OCI-LY1 (cell line): ENCODE measurements at regions not wholly inside any gene's neighbourhood (a gene's known extent, or its start where the extent isn't known, plus 50 kb on each side); places are given as distances from the start of the nearest gene placed in this dataset.

ENCODE experiments used
- H2AFZ ChIP-seq: fragments of 200-600 bp; sonication (generic), shearing (Covaris generic); 2 replicates; pipeline ENCODE4 v1.6.0; 2014; ENCODE audit warnings: antibody characterized with exemption, mild to moderate bottlenecking, low read length
- H3F3A ChIP-seq: fragments of 200-600 bp; sonication (generic), shearing (Covaris generic); 2 replicates; pipeline ENCODE4 v1.6.0; 2014; ENCODE audit warnings: mild to moderate bottlenecking, antibody characterized with exemption, low read length, moderate library complexity; ENCODE audit not compliant: insufficient read depth
- H3K27ac ChIP-seq: fragments of 200-600 bp; sonication (generic); 2 replicates; pipeline ENCODE4 v1.5.1; 2014; ENCODE audit warnings: low read length, mixed run types, mild to moderate bottlenecking, low read depth; ENCODE audit not compliant: poor library complexity, severe bottlenecking
- H3K27me3 ChIP-seq: fragments of 200-600 bp; sonication (generic); 2 replicates; pipeline ENCODE4 v1.6.0; 2014; ENCODE audit warnings: antibody characterized with exemption, mild to moderate bottlenecking, low read length, moderate library complexity; ENCODE audit not compliant: insufficient read depth
- H3K36me3 ChIP-seq: fragments of 200-600 bp; sonication (generic); 2 replicates; pipeline ENCODE4 v1.6.1; 2014; ENCODE audit warnings: mild to moderate bottlenecking, antibody characterized with exemption, low read length, moderate library complexity, mixed read lengths; ENCODE audit not compliant: insufficient read depth
- H3K4me1 ChIP-seq: fragments of 200-600 bp; sonication (generic); 2 replicates; pipeline ENCODE4 v1.5.1; 2014; ENCODE audit warnings: mild to moderate bottlenecking, low read length, moderate library complexity; ENCODE audit not compliant: insufficient read depth, severe bottlenecking
- H3K4me2 ChIP-seq: fragments of 200-600 bp; sonication (generic), shearing (Covaris generic); 2 replicates; pipeline ENCODE4 v1.6.1; 2014; ENCODE audit warnings: low read length
- H3K4me3 ChIP-seq: fragments of 200-600 bp; sonication (generic); 2 replicates; pipeline ENCODE4 v1.5.1; 2014; ENCODE audit warnings: low read length, low read depth, mild to moderate bottlenecking, mixed read lengths; ENCODE audit not compliant: poor library complexity, severe bottlenecking
- H3K79me2 ChIP-seq: fragments of 200-600 bp; shearing (Covaris generic); 2 replicates; pipeline ENCODE4 v1.6.1; 2016; ENCODE audit warnings: mixed run types, low read length, mixed read lengths; ENCODE audit not compliant: insufficient read depth
- H3K9ac ChIP-seq: fragments of 200-600 bp; sonication (generic), shearing (Covaris generic); 2 replicates; pipeline ENCODE4 v1.6.1; 2014; ENCODE audit warnings: mild to moderate bottlenecking, low read length, mixed read lengths
- H3K9me2 ChIP-seq: fragments of 200-600 bp; sonication (generic), shearing (Covaris generic); 2 replicates; pipeline ENCODE4 v1.6.1; 2014; ENCODE audit warnings: low read depth, mild to moderate bottlenecking, low read length, mixed read lengths
- H3K9me3 ChIP-seq: fragments of 200-600 bp; shearing (Covaris generic); 2 replicates; pipeline ENCODE4 v1.6.1; 2014; ENCODE audit warnings: low read length, mixed read lengths
- H4K20me1 ChIP-seq: fragments of 200-600 bp; sonication (generic), shearing (Covaris generic); 2 replicates; pipeline ENCODE4 v1.6.0; 2016; ENCODE audit warnings: mild to moderate bottlenecking, low read length; ENCODE audit not compliant: insufficient read depth
- EZH2 ChIP-seq: fragments of 200-600 bp; sonication (generic), shearing (Covaris generic); IDR thresholded peaks from 2 replicates; pipeline ENCODE4 v1.8.0; 2017; ENCODE audit warnings: borderline replicate concordance, mixed run types, mild to moderate bottlenecking, antibody characterized with exemption, low read length, moderate library complexity, mixed read lengths
- TF ChIP-seq, protein P1 (sequence below): fragments of 200-600 bp; sonication (generic), shearing (Covaris generic); IDR thresholded peaks from 2 replicates; pipeline ENCODE4 v1.5.1; 2017; ENCODE audit warnings: mild to moderate bottlenecking, antibody characterized with exemption, low read length, moderate library complexity, mixed read lengths

DNA sequence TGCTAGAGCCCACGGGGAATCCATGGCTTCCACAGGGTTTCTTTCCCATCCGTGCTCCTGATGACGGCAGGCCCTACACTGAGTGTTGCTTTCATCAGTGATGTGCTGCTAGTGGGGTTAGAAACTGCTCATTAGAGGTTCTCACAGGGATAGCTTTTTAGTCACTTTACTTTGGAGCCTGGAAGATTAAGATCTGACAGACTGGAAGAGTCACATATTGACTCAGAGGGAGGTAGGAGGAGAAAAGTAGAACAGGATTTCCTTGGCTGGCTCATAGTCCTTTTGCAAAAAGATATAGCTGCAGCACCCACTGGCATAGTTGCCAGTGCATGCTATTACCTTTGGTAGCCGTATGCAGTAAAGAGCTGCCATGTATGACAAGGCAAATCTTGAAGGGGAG, 890.3 kb downstream of the C6orf118 start:
- Histone ChIP-seq H3K4me3 (no peak overlapping the region), H3K36me3 (no peaks in the 10 kb centered on the region), H3K27ac (no peak overlapping the region), H3K4me2 (no peak overlapping the region), H3K9me2 (no peaks in the 10 kb centered on the region), H3K27me3 (no peaks in the 10 kb centered on the region), H2AFZ (no peak overlapping the region), H4K20me1 (no peaks in the 10 kb centered on the region), H3K79me2 (no peaks in the 10 kb centered on the region), H3K4me1 (no peaks in the 10 kb centered on the region), H3K9ac (no peak overlapping the region), H3F3A (no peaks in the 10 kb centered on the region), H3K9me3 (0 out of 2 replicates have a peak, but pooled peaks cover 2% of the 10 kb centered on the region)
- no peak for TF ChIP-seq EZH2
- TF ChIP-seq, protein P1, sequence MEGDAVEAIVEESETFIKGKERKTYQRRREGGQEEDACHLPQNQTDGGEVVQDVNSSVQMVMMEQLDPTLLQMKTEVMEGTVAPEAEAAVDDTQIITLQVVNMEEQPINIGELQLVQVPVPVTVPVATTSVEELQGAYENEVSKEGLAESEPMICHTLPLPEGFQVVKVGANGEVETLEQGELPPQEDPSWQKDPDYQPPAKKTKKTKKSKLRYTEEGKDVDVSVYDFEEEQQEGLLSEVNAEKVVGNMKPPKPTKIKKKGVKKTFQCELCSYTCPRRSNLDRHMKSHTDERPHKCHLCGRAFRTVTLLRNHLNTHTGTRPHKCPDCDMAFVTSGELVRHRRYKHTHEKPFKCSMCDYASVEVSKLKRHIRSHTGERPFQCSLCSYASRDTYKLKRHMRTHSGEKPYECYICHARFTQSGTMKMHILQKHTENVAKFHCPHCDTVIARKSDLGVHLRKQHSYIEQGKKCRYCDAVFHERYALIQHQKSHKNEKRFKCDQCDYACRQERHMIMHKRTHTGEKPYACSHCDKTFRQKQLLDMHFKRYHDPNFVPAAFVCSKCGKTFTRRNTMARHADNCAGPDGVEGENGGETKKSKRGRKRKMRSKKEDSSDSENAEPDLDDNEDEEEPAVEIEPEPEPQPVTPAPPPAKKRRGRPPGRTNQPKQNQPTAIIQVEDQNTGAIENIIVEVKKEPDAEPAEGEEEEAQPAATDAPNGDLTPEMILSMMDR = no peak

DNA sequence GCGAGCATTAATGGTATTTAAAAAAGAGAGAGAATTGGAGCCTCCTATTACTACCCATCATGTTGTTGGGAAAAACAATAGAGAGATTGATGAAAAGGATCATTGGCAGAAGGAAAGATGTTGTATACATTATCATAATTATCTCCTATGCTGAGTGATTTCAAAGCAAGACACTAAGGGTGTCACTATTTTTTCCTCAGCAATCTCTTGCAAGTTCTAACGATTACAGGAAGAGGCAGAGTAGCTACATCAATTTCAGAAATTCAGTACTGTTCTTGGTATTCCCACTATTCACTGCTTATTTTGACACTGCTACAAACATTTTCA, 891.2 kb downstream of the C6orf118 start:
- Histone ChIP-seq H3K9ac (no peak overlapping the region), H3K27me3 (no peaks in the 10 kb centered on the region), H3K9me2 (no peaks in the 10 kb centered on the region), H3K36me3 (no peaks in the 10 kb centered on the region), H3F3A (no peaks in the 10 kb centered on the region), H3K27ac (no peak overlapping the region), H3K4me3 (no peak overlapping the region), H3K4me2 (no peak overlapping the region), H3K79me2 (no peaks in the 10 kb centered on the region), H4K20me1 (no peaks in the 10 kb centered on the region), H2AFZ (no peak overlapping the region), H3K4me1 (no peaks in the 10 kb centered on the region), H3K9me3 (0 out of 2 replicates have a peak, but pooled peaks cover 2% of the 10 kb centered on the region)
- TF ChIP-seq, protein P1 = no peak
- TF ChIP-seq EZH2 = no peak

DNA sequence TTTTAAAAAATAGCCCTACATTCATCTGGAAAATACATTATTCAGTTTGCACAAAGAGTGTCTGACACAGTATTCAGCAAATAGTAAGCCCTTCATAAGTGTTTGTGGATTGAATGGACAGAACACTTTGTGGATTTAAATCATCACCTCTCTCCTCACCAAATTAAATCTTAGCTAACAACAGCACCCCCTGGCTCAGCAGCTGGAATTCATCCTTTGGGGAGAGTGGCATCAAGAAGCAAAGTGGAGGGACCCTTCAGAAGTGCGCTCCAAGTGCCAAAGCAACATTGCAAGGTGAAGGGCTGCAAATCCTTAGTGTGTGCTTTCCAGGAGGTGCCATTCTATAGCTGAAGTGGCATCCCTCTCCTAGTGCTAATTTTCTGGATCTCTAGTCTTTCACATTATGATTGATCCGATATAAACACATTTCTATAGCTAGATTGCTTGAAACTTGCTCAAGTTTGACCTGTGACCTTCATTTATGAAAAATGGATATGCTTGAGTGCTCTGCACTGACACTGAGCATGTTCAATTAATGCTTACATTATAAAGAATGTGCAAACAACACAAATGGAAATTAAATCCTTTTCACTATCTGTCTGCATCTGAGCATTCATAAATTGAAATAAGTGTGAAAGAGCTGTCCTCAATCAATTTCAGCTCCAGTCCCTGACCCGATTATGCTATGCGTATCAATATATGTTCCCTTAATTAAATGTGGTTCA, 891.7 kb downstream of the C6orf118 start:
- Histone ChIP-seq H3K9me2 (no peaks in the 10 kb centered on the region), H4K20me1 (no peaks in the 10 kb centered on the region), H3K9ac (no peak overlapping the region), H3K9me3 (0 out of 2 replicates have a peak, but pooled peaks cover 2% of the 10 kb centered on the region), H3F3A (no peaks in the 10 kb centered on the region), H3K4me1 (no peaks in the 10 kb centered on the region), H3K27me3 (no peaks in the 10 kb centered on the region), H2AFZ (no peak overlapping the region), H3K4me3 (no peak overlapping the region), H3K36me3 (no peaks in the 10 kb centered on the region), H3K4me2 (no peak overlapping the region), H3K79me2 (no peaks in the 10 kb centered on the region), H3K27ac (no peak overlapping the region)
- TF ChIP-seq, protein P1 = no peak
- no peak for TF ChIP-seq EZH2
